ENCODE measurements at regions not wholly inside any gene's neighbourhood (a gene's known extent, or its start where the extent isn't known, plus 50 kb on each side); places are given as distances from the start of the nearest gene placed in this dataset.
A peak's percentile ranks its signal among the peaks of the same experiment; 100 is the strongest.

GRCh38 chr14:76920331-76921087 lies 94.3 kb downstream of the LRRC74A start:
- DNase-seq (ENCODE audit: low read depth in 2 of 2): peak in 1 of 2 donors; percentile 24
- TF ChIP-seq, protein P1, sequence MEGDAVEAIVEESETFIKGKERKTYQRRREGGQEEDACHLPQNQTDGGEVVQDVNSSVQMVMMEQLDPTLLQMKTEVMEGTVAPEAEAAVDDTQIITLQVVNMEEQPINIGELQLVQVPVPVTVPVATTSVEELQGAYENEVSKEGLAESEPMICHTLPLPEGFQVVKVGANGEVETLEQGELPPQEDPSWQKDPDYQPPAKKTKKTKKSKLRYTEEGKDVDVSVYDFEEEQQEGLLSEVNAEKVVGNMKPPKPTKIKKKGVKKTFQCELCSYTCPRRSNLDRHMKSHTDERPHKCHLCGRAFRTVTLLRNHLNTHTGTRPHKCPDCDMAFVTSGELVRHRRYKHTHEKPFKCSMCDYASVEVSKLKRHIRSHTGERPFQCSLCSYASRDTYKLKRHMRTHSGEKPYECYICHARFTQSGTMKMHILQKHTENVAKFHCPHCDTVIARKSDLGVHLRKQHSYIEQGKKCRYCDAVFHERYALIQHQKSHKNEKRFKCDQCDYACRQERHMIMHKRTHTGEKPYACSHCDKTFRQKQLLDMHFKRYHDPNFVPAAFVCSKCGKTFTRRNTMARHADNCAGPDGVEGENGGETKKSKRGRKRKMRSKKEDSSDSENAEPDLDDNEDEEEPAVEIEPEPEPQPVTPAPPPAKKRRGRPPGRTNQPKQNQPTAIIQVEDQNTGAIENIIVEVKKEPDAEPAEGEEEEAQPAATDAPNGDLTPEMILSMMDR (conservative IDR thresholded peaks at IDR 0.05 in 1 of 2, IDR thresholded peaks at IDR 0.05 in 1 of 2; ENCODE audit: low read depth in 1 of 2, low read length in 2 of 2): no peak
- no peak for TF ChIP-seq EZH2 (IDR thresholded peaks at IDR 0.05; ENCODE audit: low read length, missing control alignments)
- Histone ChIP-seq H3K27ac (ENCODE audit: insufficient read depth, low read length) (peak overlapping the region; percentile 89), H3K79me2 (ENCODE audit: control insufficient read depth, insufficient read depth, low read length) (no peaks in the 10 kb centered on the region), H3K4me1 (ENCODE audit: control insufficient read depth, extremely low read depth, insufficient read depth, low read length) (peaks cover 38% of the 10 kb centered on the region), H3K36me3 (ENCODE audit: control insufficient read depth, insufficient read depth, low read length) (no peaks in the 10 kb centered on the region), H3K4me3 (replicated peaks in 1 of 4; ENCODE audit: control extremely low read depth in 1 of 4, insufficient read depth in 1 of 4, low read depth in 3 of 4, low read length in 4 of 4) (no peak overlapping the region), H3K9me3 (ENCODE audit: control insufficient read depth, insufficient read depth, low read depth, low read length) (no peaks in the 10 kb centered on the region), H3K27me3 (ENCODE audit: control insufficient read depth, insufficient read depth, low read length) (no peaks in the 10 kb centered on the region), H4K20me1 (ENCODE audit: control insufficient read depth, extremely low read depth, insufficient read depth, low read length) (no peaks in the 10 kb centered on the region), H3K9ac (ENCODE audit: insufficient read depth, low read length) (peak overlapping the region; percentile 57), H3K4me2 (ENCODE audit: extremely low read depth, insufficient read depth, low read length) (peak overlapping the region; percentile 69), H2AFZ (ENCODE audit: low read length) (no peak overlapping the region)

GRCh38 chr14:76919431-76920330 lies 93.5 kb downstream of the LRRC74A start:
- TF ChIP-seq EZH2 (IDR thresholded peaks at IDR 0.05; ENCODE audit: low read length, missing control alignments): no peak
- TF ChIP-seq, protein P1 (conservative IDR thresholded peaks at IDR 0.05 in 1 of 2, IDR thresholded peaks at IDR 0.05 in 1 of 2; ENCODE audit: low read depth in 1 of 2, low read length in 2 of 2): no peak
- Histone ChIP-seq H4K20me1 (ENCODE audit: control insufficient read depth, extremely low read depth, insufficient read depth, low read length) (no peaks in the 10 kb centered on the region), H3K9me3 (ENCODE audit: control insufficient read depth, insufficient read depth, low read depth, low read length) (no peaks in the 10 kb centered on the region), H3K4me1 (ENCODE audit: control insufficient read depth, extremely low read depth, insufficient read depth, low read length) (peaks cover 38% of the 10 kb centered on the region), H3K9ac (ENCODE audit: insufficient read depth, low read length) (peak overlapping the region; percentile 72), H3K4me2 (ENCODE audit: extremely low read depth, insufficient read depth, low read length) (peak overlapping the region; percentile 69), H3K27me3 (ENCODE audit: control insufficient read depth, insufficient read depth, low read length) (no peaks in the 10 kb centered on the region), H3K27ac (ENCODE audit: insufficient read depth, low read length) (peak overlapping the region; percentile 89), H3K4me3 (replicated peaks in 1 of 4; ENCODE audit: control extremely low read depth in 1 of 4, insufficient read depth in 1 of 4, low read depth in 3 of 4, low read length in 4 of 4) (peak overlapping the region in 2 of 4 experiments; percentile 0 to 26), H3K36me3 (ENCODE audit: control insufficient read depth, insufficient read depth, low read length) (no peaks in the 10 kb centered on the region), H3K79me2 (ENCODE audit: control insufficient read depth, insufficient read depth, low read length) (no peaks in the 10 kb centered on the region), H2AFZ (ENCODE audit: low read length) (no peak overlapping the region)
- DNase-seq (ENCODE audit: low read depth in 2 of 2): peak; percentile 91
